ENCODE measurements at regions not wholly inside any gene's neighbourhood (a gene's known extent, or its start where the extent isn't known, plus 50 kb on each side); places are given as distances from the start of the nearest gene placed in this dataset.

DNA sequence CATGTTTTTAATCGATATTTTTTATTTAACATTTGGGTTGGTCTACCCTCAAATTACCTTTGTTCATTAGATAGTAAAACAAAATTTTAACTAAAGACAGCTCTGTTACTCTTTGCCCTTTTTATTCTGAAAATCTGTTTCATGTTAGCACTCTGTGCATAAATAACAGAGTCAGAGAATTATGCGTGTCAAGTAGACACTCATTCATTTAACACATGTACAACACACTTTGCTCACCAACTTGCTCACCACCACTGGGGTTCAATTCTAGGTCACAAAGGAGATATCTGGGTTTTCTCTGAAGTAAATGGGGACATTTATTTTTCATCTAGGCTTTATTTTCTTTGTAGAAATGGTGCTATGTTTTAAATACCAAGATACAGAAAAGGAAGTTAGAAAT is 457.4 kb upstream of the SEMA3D start:
- TF ChIP-seq HNF4G (IDR thresholded peaks at IDR 0.05) (no peak), CTCF (IDR thresholded peaks at IDR 0.05; ENCODE audit: low read depth, low read length, missing input control) (no peak), YY1 (IDR thresholded peaks at IDR 0.05) (no peak), GABPA (IDR thresholded peaks at IDR 0.05 in 1 of 2, conservative IDR thresholded peaks at IDR 0.05 in 1 of 2) (no peak), JUND (IDR thresholded peaks at IDR 0.05) (no peak), FOXA2 (IDR thresholded peaks at IDR 0.05) (no peak), RAD21 (IDR thresholded peaks at IDR 0.05) (no peak)

Measured in liver (tissue), 3 donors.